ENCODE measurements at regions not wholly inside any gene's neighbourhood (a gene's known extent, or its start where the extent isn't known, plus 50 kb on each side); places are given as distances from the start of the nearest gene placed in this dataset.

DNA sequence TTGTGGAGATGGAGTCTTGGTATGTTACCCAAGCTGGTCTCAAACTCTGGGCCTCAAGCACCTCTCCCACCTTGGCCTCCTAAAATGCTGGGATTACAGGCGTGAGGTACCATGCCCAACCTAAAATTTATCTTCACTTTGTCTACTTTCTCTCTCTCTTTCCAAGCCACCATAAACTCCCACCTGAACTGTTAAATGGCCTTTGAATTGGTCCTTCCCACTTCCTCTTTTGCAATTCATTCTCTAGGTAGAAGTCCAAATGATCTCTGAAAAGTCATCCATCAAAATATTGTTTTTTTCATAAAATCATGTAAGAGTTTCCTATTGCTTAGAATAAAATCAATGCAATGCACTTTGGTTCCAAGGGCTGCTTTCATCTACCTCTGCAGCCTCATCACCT is 90.1 kb upstream of the CELF2 start:
- no peak for DNase-seq

DNA sequence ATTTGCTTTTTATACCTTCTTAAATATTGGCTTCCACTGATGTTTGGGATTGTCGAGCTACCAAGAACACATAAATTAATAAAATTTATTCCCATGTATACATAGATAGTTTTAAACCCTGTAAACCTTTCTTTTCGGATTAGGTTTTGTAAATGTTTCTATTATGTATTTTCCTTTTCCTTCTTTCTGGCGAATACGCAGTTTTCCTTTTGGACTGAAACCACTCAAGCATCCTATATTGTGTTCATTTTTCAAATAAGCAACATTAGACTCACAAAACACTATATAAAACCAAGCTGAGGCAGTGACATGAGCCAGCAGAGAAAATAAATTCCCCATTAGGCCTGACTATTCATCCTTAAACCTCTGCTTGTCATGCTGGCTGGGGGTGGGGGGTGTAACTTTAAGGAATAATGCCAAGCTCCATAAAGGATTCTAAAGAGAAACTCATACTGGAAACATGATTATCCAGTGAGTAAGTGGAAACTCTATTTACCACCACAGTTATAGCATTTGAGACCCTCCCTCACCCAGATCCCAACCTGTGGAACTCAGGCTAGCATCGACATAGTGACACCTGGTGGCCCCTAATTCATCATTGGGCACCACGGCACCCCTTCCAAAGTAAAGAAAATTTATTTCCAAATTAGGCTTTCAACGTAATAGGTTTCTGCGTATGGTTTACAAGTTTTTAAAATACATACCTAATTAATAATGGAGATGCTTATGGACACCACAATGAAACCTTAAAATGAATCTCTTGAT is 86.5 kb upstream of the CELF2 start:
- DNase-seq = no peak

DNA sequence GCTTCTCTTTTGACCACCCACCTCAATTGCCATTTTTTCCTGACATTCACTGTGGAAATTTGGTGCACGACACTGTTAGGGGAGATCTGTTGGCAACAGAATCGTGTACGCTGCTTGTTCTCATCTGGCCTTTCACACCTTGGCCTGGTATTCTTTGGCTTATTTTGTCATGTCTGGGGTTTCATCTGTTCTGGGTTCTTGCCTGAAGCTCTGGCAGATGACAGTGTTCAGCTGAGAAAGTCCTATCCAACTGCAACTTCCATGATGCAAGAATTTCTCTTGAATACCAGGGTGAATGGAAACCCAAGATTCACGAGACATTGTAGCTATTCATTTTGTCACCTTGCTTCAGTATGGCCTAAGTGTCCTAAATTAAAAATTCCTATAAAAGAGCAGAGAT is 82.6 kb upstream of the CELF2 start:
- DNase-seq = no peak

DNA sequence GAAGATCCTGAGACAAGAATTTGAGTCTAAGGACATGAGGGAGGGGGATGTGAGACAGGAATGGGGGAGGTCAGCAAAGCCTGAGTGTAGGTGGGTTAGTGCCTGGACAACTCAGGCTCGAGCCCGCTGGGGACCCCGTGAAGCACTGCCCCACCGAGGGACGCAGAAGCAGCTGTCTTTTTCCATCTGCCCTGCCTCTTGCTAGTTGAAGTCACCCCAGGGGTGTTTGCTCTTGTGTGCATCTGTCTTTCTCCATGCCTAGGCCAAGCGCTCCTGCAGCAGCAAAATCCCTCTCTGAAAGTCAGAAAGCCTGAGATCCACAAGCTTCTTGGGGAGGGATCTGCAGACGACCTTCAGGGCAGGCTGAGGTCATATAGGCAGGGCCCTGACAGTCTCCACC is 79.0 kb upstream of the CELF2 start:
- no peak for DNase-seq

DNA sequence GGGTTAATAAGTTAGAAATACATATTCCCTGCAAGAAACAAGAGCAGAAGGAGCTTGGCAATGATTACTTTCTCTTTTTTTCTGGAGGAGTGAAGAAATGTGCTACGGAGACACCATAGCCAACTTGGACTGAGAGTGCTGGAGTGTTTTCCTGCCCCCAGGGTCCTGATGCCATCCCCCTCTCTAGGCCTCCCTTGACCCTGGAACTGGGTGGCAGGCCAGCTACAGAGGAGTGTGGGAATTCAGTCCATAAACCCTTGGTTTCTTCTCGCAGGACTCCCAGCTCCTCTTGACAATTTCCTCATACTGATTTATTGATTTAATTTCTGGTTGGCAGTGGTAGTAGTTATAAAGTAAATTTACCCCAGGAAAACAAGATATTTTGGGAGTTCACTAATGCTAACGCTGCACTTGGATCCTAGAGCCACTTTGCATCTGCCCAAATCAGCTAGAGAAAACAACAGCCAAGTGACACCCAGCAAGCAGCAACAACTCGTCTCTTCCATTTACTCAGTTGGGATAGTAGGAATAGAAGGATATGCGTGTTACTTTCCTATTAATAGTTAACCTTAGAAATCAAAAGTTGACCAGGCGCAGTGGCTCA is 76.4 kb upstream of the CELF2 start:
- DNase-seq = no peak

DNA sequence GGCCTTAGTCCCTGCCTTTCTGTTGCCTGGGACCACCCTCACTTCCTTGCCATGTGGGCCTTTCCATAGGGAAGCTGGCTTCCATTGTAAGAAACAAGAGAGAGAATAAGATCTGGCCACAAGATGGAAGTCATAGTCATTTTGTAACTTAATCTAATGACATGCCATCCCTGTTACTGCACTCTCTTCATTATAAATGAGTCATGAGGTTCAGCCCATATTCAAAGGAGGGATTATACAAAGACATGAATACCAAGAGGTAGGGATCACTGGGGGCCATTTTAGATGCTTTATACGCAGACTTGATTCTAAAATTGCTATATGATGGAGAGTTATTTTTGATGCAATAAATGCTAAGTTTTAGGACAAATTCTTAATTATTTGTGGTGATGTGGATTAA is 75.2 kb upstream of the CELF2 start:
- no peak for DNase-seq

DNA sequence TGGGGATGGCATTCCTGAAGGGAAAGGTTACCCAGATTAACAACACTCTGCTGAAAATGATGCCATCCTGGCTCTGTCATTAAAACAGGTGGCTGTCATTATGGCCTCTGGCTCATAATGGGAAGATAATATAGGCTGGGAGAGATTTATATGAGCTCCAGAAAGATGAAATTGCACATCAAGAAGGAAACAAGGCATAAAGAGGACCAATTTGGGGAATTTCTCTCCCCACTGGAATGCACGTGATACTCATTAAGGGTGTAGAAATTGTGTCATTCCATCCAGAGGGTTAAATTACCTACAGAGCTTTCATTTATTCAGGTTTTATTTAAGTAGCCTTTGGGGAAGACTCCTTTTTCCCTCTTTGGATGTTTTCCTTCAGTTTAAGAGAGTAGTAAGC is 71.6 kb upstream of the CELF2 start:
- no peak for DNase-seq

DNA sequence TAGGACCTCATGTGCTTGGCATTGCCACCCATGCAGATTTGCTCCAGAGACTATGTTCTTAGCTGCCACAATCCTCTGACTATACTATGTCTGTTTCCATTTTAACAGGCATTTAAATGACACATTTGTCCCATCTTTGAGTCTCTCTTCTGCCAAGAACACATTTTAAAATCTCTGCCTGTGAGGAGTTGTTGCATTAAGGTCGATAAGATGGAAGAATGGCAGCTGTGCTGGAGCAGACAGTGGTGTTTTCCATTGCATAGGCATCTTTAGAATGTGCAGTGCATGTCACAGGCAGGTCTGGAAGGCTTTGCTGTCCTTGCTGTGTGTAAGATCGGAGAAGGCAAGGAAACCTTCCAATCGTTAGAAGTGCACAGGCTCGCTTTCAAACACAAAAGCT is 70.9 kb upstream of the CELF2 start:
- no peak for DNase-seq

DNA sequence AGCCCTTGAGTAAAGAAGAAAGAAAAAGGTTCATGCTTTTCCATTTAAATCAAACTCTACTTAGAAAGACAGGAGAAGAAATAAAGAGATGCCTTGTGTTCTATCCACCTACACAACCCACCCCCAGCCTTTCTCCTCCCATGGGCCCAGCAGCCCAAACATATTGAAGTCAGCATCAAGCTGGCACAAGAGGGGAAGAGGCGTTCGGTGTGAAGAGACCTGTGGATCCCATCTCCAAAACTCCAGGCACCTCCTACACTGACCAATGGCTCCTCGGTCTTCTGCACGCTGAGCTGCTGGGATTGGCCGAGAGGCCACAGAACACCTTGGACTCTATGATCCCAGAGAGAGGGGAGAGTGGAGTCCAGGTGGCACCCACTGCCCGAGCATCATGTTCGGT is 66.0 kb upstream of the CELF2 start:
- no peak for DNase-seq

DNA sequence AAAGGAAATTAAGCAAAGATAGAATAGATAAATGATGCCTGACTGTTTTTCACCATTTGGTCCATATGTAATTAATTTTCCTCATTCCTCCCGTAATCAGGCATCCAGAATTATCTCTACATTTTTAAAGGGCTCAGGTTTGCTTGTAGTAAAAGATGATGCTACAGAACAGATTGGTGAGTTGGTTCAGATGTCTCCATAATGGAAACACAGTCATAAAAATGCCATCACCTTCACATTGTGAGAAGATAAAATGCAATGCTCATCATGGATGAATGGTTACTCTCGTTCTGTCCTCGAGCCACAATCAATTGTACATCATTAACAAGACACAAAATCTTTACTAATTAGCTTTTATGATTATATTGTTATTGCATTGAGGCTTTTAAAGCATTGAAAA is 64.9 kb upstream of the CELF2 start:
- no peak for DNase-seq

DNA sequence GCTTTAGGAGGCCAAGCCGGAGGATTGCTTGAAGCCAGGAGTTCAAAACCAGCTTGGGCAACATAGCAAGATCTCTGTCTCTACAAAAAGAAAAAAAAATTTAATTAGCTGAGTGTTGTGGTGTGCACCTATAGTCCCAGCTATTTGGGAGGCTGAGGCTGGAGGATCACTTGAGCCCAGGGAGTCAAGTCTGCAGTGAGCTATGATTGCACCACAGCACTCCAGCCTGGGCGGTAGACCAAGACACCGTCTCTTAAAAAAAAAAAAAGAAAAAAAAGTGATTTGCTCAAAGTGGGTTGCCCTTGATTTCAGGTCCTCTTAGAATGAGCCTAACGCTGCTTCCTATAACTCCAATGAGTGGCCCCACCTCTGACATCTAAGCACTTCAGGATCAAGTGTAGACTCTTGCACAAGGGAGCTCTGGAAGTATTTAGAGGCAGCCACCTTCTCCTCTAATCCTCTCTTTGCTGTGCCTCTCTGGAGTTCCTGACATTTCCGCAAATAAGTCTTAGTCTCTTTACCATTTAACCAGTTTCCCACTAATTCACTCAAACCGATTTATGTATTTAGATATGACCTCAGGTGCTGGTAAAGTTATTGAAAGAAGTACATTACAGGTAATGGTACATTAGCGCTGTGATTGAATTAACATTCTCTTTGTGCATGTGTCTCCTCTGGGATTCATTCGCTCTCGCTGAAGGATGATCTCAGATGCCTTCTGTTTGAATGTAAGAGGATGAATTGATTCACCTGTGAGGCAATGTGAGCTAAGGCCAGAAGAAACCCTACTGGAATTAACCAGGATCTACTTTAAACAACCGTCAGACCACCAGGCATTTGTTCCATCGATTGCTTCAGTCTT is 60.8 kb upstream of the CELF2 start:
- no peak for DNase-seq

DNA sequence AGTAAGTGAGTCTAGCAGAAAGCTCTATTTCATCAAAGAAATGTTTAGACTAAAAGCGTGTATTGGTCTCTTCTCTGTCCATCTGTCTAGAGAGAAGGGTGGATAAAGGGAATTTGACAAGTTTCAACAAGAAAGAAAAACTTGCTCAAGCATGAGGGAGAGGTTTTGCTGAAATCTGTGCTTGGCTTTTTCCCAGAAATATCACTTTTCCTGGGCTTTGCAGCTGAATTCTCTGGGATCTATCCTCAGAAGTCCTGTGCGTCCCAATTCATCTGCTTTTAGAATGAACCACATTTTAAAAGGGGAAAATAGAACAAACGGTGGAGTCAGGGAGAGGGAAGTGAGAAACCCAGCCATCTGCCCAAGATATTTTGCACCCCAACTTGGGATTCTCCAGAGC is 59.6 kb upstream of the CELF2 start:
- DNase-seq = no peak

DNA sequence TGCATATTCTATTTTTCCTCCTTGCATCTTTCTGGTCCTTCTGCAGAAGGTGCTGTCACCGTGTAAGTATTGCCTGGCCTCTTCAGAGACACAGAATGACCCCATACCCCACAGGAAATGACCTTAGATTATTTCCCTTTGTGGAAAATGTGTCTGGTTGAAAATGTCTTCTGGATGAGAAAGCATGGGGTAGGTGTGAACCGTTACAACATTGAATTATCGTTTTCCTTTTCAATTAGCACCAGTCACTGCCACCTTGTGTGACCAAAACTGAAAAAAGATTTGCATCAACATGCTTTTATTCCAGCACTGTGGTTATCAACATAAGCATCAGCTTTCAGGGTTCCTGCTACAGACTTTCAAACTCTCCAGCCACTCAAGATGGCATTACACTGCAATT is 58.0 kb upstream of the CELF2 start:
- no peak for DNase-seq

DNA sequence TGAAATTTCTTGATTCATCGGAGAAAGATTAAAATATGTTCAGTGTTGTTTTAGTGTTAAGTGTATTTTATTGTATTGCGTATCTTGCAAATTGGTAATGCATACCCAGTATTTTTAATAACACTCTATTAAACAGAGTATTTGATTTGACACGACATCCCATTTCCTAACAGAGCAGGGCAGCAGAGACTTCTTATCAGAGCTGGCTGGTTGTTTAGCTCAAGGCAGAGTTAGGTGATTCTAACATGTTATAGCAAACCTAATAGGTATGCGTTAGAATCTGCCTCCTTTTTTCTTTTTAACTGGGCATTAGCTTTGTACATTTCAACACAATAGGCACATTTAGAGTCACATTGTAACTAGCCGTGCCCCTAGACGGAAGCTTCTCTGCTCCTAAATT is 57.1 kb upstream of the CELF2 start:
- no peak for DNase-seq

DNA sequence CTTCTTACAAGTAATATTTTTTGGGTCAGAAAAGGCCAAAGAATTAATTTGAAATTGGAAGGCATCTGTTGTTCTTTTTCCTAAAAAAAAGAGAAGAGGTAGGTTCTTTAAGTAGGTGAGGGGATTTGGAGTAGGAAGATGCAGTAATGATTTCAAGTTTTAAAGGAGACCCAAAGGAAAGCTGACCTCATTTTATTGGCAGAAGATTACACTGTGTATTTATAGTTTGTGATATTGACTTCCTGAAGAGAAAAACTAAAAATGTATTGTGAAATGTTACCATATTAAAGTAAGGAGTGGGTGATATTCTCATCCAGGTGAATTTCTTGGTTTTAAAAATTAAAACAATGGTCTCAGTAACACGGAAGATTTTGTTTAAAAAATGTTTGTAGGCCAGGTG is 56.6 kb upstream of the CELF2 start:
- DNase-seq = no peak

DNA sequence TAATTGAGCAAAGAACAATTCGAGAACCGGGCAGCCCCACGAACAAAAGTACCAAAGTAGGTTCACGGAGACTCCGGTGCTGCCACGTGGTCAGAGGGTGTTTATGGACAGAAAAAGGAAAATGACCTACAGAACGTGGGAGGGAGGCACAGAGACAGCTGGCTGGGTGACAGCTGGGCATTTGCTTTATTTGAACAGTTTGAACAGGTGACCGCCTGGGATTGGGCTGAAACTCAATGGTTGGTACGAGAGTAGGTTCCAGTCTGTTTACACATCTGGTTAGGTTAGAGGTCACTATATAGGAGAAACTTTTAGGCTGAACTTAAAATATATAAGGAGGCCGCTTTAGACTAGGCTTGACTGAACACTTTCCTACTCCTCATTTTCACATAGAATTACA is 50.6 kb upstream of the CELF2 start:
- DNase-seq = no peak

DNA sequence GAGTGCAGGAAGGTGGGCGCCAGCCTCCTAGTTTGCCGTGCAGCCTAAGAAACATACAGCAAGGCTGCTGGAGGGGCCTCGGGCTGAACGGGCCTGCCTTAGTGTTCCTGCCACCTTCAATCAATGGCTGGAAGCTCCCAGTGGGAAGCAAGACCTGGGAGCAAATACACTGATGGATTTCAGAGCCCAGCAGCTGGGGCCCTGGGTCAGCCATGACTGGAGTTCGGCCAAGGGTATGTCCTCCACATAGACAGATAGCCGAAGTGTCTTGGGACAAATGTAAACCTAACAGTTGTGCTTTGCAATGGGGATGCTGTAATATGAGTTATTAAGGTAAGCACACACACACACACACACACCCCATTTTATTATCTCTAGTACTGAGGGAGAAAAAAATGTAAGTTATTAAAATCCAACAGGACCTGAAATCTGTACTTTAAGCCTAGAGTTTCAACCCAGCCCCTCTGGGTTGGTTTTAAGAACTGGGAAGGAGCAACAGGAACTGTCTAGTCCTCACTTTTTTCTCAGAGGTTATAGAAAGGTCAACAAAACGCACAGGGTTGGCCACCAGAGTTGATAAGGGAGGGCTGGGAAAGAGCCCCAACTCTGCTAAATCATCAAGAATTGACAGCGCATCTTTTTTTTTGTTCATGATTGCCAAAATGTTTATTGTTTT is 50.0 kb upstream of the CELF2 start:
- DNase-seq = no peak

All from activated CD4-positive, alpha-beta T cell treated with anti-CD3 and anti-CD28 coated beads for 4 hours (primary cell).